Aorta (tissue), 5 donors: ENCODE measurements at regions not wholly inside any gene's neighbourhood (a gene's known extent, or its start where the extent isn't known, plus 50 kb on each side); places are given as distances from the start of the nearest gene placed in this dataset.

Experiments
- ATAC-seq: fragments of 200-7000 bp; cut with Tn5 transposase; one replicate; pipeline ENCODE4 v1.9.1; 2022; ENCODE audit warnings: moderate library complexity; ENCODE audit not compliant: low FRiP score
- DNase-seq, 2 donors: peaks; one replicate each; pipeline ENCODE4 v3.0.0-alpha.2; 2020
- H3K27ac ChIP-seq, 2 donors: one replicate each; pipeline ENCODE4 v1.5.1; 2013; ENCODE audit warnings: low read length in 2 of 2, mild to moderate bottlenecking in 2 of 2, moderate library complexity in 2 of 2, control low read depth in 1 of 2, inconsistent platforms in 1 of 2, low read depth in 1 of 2
- H3K27me3 ChIP-seq, 2 donors: one replicate each; pipeline ENCODE4 v1.6.1; 2013; ENCODE audit warnings: control low read depth in 1 of 2, low read length in 1 of 2, mild to moderate bottlenecking in 1 of 2, moderate library complexity in 1 of 2; ENCODE audit not compliant: insufficient read depth in 2 of 2, control insufficient read depth in 1 of 2
- H3K36me3 ChIP-seq, 2 donors: one replicate each; pipeline ENCODE4 v1.6.1; 2013; ENCODE audit warnings: control low read depth in 1 of 2, low read length in 1 of 2, mild to moderate bottlenecking in 1 of 2; ENCODE audit not compliant: insufficient read depth in 2 of 2, control insufficient read depth in 1 of 2
- H3K4me1 ChIP-seq, 2 donors: one replicate each; pipeline ENCODE4 v1.6.1; 2013; ENCODE audit warnings: low read length in 2 of 2, control low read depth in 1 of 2, mild to moderate bottlenecking in 1 of 2, moderate library complexity in 1 of 2; ENCODE audit not compliant: insufficient read depth in 2 of 2, control insufficient read depth in 1 of 2
- H3K4me3 ChIP-seq, 2 donors: one replicate each; pipeline ENCODE4 v1.5.1; 2013; ENCODE audit warnings: low read length in 2 of 2, control low read depth in 1 of 2, mild to moderate bottlenecking in 1 of 2
- H3K9me3 ChIP-seq: one replicate; pipeline ENCODE4 v1.6.1; 2013; ENCODE audit warnings: mild to moderate bottlenecking, low read length; ENCODE audit not compliant: control insufficient read depth
- WGBS, 2 donors: extraction: QIAGEN DNeasy Blood & Tissue Kit; methylation state at CpG; one replicate each; pipeline ENCODE4 v1.1.7; 2013; 5-methylcytosine and 5-hydroxymethylcytosine counted together
- intact Hi-C, 2 donors: fragments of 100-400 bp; cut with DNase I; formaldehyde crosslinking; loops; one replicate each; pipeline versions ENCODE4 v1.14.2 to v1.15.0; 2022
- donor health status: healthy with polysubstance abuse.
- donor health status: Bipolar disorder and iron deficiency.
- donor health status: DM: no; HTN: no; CAD: no.
- donor health status: DM: no; HTN: no; CAD: no.
- donor health status: DM: yes; HTN: yes; CAD: no.

DNA sequence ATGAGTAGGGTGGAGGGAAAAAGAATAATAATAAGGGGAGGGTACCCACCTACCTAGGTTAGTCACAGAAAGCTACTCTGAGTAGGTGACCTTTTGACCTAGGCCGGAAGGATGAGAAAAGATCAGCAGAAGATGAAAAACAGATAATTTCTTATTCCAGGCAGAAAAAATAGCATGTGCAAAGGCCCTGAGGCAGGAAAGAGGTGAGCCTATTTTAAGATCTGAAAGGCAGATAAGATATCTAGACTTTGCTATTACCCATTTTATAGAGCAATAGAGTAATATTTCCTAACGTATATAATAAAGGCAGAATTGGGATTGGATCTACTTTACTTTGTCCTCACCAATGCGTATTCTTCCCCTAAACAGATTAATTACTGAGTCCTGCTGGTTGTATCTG lies 393.9 kb upstream of the MPDZ start:
- H3K9me3 ChIP-seq: no peaks in the 10 kb centered on the region

DNA sequence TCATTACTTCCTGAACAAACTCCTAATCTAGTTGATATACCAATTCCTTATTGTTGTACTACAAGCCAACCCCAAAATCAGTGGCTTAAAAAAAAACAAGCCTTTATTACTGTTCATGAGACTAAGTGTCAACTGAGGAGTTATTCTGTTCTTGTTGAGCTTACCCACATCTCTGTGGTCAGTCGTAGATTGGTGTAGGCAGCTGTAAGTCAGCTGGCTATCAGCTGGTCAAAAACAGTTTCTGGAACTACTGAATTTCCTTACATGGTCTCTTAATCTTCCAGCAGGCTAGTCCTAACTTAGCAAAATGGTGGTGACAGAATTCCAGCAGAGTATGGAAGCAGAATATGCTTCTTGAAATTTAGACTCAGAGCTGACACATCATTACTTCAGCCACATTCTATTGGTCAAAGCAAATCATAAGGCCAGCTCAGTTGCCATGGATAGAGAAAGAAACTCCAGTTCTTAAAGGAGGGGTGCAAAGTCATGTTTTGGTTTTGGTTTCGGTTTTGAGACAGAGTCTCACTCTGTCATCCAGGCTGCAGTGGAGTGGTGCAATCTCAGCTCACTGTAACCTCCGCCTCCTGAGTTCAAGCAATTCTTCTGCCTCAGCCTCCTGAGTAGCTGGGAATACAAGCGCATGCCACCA lies 386.1 kb upstream of the MPDZ start:
- intact Hi-C loops: no loop called here
- 94% methylated on average over 4 of the region's 4 CpGs for WGBS, 2 donors
- ATAC-seq (no peak), DNase-seq (no peak)
- Histone ChIP-seq H3K4me1 (no peaks in the 10 kb centered on the region), H3K36me3 (no peaks in the 10 kb centered on the region), H3K4me3 (no peak overlapping the region), H3K9me3 (no peaks in the 10 kb centered on the region), H3K27me3 (no peaks in the 10 kb centered on the region), H3K27ac (no peak overlapping the region)

More for the DNA sequence above, 393.9 kb upstream of the MPDZ start:
- Histone ChIP-seq H3K36me3 (no peaks in the 10 kb centered on the region), H3K4me1 (no peaks in the 10 kb centered on the region), H3K27ac (no peak overlapping the region), H3K27me3 (no peaks in the 10 kb centered on the region), H3K4me3 (no peak overlapping the region)
- ATAC-seq: no peak
- WGBS, 2 donors: 32 to 45% methylated on average over 3 of the region's 3 CpGs
- intact Hi-C loops: loop anchor here in 1 of 2 donors (10.0 kb wide), 1 partner anchor 199 kb away; no protein-coding TSS in a partner anchor
- no peak for DNase-seq

DNA sequence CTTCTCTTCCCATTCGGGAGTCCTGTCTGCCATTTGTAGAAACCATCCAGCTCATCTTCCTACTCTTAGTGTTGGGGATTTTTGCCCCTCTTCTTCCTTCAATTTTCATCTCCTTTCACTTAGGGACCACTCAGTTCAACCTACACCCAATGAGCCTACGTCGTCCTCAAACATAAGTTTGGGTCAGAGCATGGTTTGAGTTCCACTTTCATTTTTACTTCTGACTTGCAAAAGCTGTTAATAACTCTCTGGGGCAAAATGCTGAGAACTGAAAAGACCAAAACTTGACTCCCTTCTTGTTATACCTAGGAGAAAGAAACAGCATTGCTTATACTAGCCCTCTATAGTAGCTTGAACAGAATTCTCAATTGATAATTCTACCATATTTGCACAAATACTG lies 381.5 kb upstream of the MPDZ start:
- no peaks in the 10 kb centered on the region for H3K4me1 ChIP-seq
- no peaks in the 10 kb centered on the region for H3K9me3 ChIP-seq
- intact Hi-C loops: no loop called here
- H3K4me3 ChIP-seq: no peak overlapping the region
- WGBS, 2 donors: 92 to 96% methylated on average over 3 of the region's 3 CpGs
- DNase-seq (no peak), ATAC-seq (no peak)
- H3K27ac ChIP-seq: no peak overlapping the region
- no peaks in the 10 kb centered on the region for H3K27me3 ChIP-seq
- H3K36me3 ChIP-seq: no peaks in the 10 kb centered on the region

DNA sequence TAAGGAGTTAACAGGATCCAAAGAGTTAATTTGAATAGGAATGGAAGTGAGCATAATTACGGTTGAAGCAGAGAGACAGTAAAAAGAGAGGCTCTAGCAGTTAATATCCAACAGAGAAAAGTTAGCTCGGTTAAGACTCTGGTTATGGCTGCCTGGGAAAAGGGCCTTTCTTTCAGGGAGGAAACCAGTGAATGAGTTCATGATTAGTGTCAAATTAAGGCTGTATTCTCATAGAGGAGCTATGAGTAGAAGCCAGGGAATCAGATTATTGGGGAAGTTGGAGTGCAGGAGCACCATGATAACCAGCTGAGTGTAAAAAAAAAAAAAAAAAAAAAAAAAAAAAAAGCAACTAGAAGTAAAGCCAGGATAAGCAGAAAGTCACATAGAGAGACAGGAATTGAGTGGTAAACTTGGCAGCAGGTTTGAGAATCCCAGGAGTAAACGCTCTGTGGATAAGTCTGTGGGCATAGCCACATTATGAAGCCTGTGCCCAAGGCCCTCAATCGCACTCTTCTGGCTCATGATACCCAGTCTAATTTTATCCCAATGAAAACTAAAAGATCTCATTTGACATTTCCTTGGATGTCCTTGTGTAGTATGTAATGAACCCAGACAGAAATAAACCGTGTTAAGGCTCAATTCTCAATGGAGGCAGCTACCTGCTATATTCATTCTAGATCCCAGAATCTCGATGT lies 372.6 kb upstream of the MPDZ start:
- Histone ChIP-seq H3K9me3 (no peaks in the 10 kb centered on the region), H3K36me3 (no peaks in the 10 kb centered on the region), H3K27me3 (no peaks in the 10 kb centered on the region), H3K4me3 (no peak overlapping the region), H3K4me1 (peaks cover 0 to 3% of the 10 kb centered on the region in 2 donors), H3K27ac (no peak overlapping the region)
- WGBS, 2 donors: 4 to 6% methylated on average over 6 of the region's 6 CpGs
- intact Hi-C loops: loop anchor here in 1 of 2 donors (10.0 kb wide), 1 partner anchor 67 kb away; no protein-coding TSS in a partner anchor
- peak in 1 of 2 donors; percentile 54 for DNase-seq
- ATAC-seq: peak; percentile 83

DNA sequence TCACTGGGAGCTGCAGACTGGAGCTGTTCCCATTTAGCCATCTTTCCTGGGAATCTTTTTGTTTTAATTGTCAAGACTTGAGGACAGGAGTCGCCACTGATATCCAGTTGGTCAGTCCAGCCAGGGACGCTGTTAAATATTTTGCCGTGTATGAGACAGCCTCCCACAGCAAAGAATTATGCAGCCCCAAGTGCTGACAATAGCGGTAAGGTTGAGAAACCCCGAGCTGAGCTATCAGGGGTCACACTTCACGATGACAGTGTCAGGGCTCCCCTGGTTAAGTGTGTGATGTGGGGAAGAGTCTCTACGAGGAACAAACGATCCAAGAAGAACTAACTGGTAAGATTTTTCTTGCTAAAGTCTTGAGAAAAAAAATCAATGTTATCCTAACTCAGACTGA lies 372.0 kb upstream of the MPDZ start:
- intact Hi-C loops: loop anchor here in 1 of 2 donors (10.0 kb wide), 1 partner anchor 67 kb away; no protein-coding TSS in a partner anchor
- Histone ChIP-seq H3K27ac (peak overlapping the region; percentile 39 to 47), H3K4me1 (peaks cover 0 to 3% of the 10 kb centered on the region in 2 donors), H3K27me3 (no peaks in the 10 kb centered on the region), H3K9me3 (no peaks in the 10 kb centered on the region), H3K36me3 (no peaks in the 10 kb centered on the region), H3K4me3 (no peak overlapping the region)
- DNase-seq (no peak), ATAC-seq (no peak)
- WGBS, 2 donors: 56 to 60% methylated on average over 8 of the region's 8 CpGs

DNA sequence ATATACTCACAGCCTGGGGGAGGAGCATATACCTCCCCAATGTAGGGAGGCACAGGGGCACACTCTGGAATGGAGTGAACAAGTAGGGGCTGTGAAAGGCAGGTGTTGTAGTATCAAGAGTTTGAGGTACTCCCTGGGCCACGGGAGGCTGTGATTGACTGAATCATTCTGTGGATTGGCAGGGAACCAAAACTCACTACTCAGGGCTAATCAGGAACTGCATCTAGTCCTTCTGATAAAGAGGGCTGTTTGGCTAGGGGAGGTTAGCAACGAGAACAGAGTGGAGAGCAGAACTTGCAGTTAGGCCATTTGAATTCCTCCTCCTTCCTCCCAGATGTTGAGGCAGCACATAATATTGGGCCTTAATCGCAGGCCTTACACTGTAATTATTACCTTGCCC lies 369.2 kb upstream of the MPDZ start:
- H3K36me3 ChIP-seq: no peaks in the 10 kb centered on the region
- intact Hi-C loops: no loop called here
- peaks cover 0 to 3% of the 10 kb centered on the region in 2 donors for H3K4me1 ChIP-seq
- ATAC-seq (no peak), DNase-seq (no peak)
- H3K4me3 ChIP-seq: no peak overlapping the region
- H3K27ac ChIP-seq: no peak overlapping the region
- 58 to 60% methylated on average over 3 of the region's 3 CpGs for WGBS, 2 donors
- no peaks in the 10 kb centered on the region for H3K9me3 ChIP-seq
- H3K27me3 ChIP-seq: no peaks in the 10 kb centered on the region

DNA sequence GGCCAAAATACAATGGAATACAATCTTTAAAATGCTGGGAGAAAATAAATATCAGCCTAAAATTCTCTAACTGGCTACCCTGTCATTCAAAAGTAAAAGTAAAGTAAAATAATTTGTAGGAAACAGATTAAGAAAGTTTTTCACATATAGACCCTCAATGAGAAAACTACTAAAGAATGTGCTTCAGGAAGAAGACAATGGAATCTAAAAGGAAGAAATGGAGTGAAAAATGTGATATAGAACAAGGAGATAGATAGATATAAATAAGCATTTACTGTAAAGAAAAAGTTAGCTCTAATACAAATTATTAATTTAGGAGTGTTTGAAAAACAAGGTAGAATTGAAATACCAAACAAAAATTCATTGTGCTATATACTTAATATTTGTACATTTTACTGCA lies 368.6 kb upstream of the MPDZ start:
- Histone ChIP-seq H3K4me1 (peaks cover 0 to 3% of the 10 kb centered on the region in 2 donors), H3K27ac (no peak overlapping the region), H3K36me3 (no peaks in the 10 kb centered on the region), H3K4me3 (no peak overlapping the region), H3K9me3 (no peaks in the 10 kb centered on the region), H3K27me3 (no peaks in the 10 kb centered on the region)
- ATAC-seq: no peak
- no peak for DNase-seq
- intact Hi-C loops: no loop called here

DNA sequence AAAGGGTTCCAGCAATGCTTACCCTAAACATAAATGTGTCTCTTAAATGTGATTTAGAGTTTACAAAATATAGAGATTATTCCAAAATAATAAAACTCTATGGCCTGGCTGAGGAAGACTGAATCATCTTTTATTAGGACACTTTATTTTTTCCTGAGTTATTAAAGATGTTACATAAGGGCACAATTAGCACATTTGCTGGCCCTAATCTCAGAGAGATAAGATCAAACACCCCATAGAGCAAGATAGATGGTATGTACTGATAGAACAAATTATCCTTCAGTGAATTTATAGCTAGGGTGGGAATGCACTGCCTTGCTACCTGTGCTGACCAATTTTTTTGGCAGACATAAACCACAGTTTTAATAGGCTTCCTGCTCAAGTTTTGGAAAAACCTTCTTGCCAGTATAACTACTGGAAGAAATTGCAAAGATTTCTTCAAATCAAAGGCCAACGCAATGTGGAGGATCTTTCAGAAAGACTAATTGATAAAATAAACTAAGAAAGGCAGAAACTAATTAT lies 367.1 kb upstream of the MPDZ start:
- 92 to 96% methylated on average over 1 of the region's 1 CpG for WGBS, 2 donors
- ATAC-seq: no peak
- no peak for DNase-seq
- intact Hi-C loops: no loop called here
- no peak overlapping the region for H3K4me3 ChIP-seq
- peaks cover 0 to 3% of the 10 kb centered on the region in 2 donors for H3K4me1 ChIP-seq
- no peaks in the 10 kb centered on the region for H3K27me3 ChIP-seq
- H3K36me3 ChIP-seq: no peaks in the 10 kb centered on the region
- H3K27ac ChIP-seq: no peak overlapping the region
- no peaks in the 10 kb centered on the region for H3K9me3 ChIP-seq

DNA sequence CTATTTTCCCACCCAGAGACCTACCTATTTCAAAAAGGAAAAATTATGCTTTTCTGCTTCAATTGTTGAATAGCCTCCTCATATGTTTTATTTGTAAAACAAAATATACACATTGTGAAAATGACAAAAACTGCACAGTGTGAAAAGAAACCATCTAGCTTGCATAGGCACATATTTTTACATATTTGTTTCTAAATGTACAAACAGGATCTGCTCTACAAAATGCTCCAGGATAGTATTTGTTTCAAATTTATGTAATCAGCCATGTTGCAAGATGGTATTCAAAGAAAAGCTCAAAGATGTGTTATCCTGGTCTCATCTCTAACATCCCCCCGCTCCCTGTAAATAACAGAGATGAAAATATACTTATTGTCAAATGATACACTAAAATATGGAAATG lies 366.1 kb upstream of the MPDZ start:
- H3K27ac ChIP-seq: no peak overlapping the region
- no peaks in the 10 kb centered on the region for H3K4me1 ChIP-seq
- 98 to 100% methylated on average over 1 of the region's 1 CpG for WGBS, 2 donors
- H3K4me3 ChIP-seq: no peak overlapping the region
- H3K9me3 ChIP-seq: peaks cover 2% of the 10 kb centered on the region
- intact Hi-C loops: no loop called here
- H3K36me3 ChIP-seq: no peaks in the 10 kb centered on the region
- no peaks in the 10 kb centered on the region for H3K27me3 ChIP-seq
- DNase-seq (no peak), ATAC-seq (no peak)
